Panc1 (cell line): ENCODE measurements at regions not wholly inside any gene's neighbourhood (a gene's known extent, or its start where the extent isn't known, plus 50 kb on each side); places are given as distances from the start of the nearest gene placed in this dataset.

Source experiments
- ATAC-seq: fragments of 200-7000 bp; cut with Tn5 transposase; 2 replicates; pipeline ENCODE4 v1.9.1; 2020; ENCODE audit warnings: mild to moderate bottlenecking, moderate library complexity
- BruUV-seq: library from RNA; stranded (reverse); fragments of 400-500 nt; replicated peaks from 2 replicates; lab custom pipeline; 2021; lab: Mats Ljungman, UMichigan
- CTCF ChIA-PET: fragments of 300-600 bp; sonication (Branson Sonifier 250); formaldehyde crosslinking; loops from one replicate; lab custom pipeline; 2022; ENCODE audit warnings: antibody characterized with exemption; lab: Charles Lee
- POLR2A ChIA-PET: fragments of 300-600 bp; sonication (Branson Sonifier 250); formaldehyde crosslinking; loops from one replicate; lab custom pipeline; 2022; ENCODE audit warnings: antibody characterized with exemption; lab: Charles Lee
- DNase-seq: peaks from one replicate; pipeline ENCODE4 v3.0.0-alpha.2; 2010; ENCODE audit warnings: low read depth, low spot score
- H3K27ac ChIP-seq: 2 replicates; pipeline ENCODE4 v1.5.1; 2011; ENCODE audit warnings: mild to moderate bottlenecking, low read length, inconsistent platforms
- H3K27me3 ChIP-seq: fragments of 200-500 bp; sonication (Bioruptor generic); 2 replicates; pipeline ENCODE4 v1.6.0; 2014; ENCODE audit warnings: low read length, inconsistent platforms; ENCODE audit not compliant: control insufficient read depth, insufficient read depth
- H3K36me3 ChIP-seq: fragments of 200-500 bp; sonication (Bioruptor generic); 2 replicates; pipeline ENCODE4 v1.5.1; 2014; ENCODE audit warnings: inconsistent platforms, mild to moderate bottlenecking, low read length, moderate library complexity; ENCODE audit not compliant: control insufficient read depth, insufficient read depth
- H3K4me1 ChIP-seq: 2 replicates; pipeline ENCODE4 v1.5.1; 2011; ENCODE audit warnings: inconsistent platforms, mild to moderate bottlenecking, low read length, moderate library complexity; ENCODE audit not compliant: control insufficient read depth, insufficient read depth
- H3K4me3 ChIP-seq, 2 experiments: 2 replicates each; pipeline ENCODE4 v1.5.1; 2011 to 2012; ENCODE audit warnings: low read depth in 2 of 2, low read length in 2 of 2, mild to moderate bottlenecking in 2 of 2, inconsistent platforms in 1 of 2, moderate library complexity in 1 of 2
- H3K9me3 ChIP-seq: fragments of 200-500 bp; sonication (Bioruptor generic); 2 replicates; pipeline ENCODE4 v1.5.1; 2014; ENCODE audit warnings: low read depth, mild to moderate bottlenecking, inconsistent platforms, low read length, moderate library complexity; ENCODE audit not compliant: control insufficient read depth, insufficient read depth
- POLR2AphosphoS5 ChIP-seq: IDR thresholded peaks from 2 replicates; pipeline ENCODE4 v1.6.1; 2012; ENCODE audit warnings: mild to moderate bottlenecking, low read depth, low read length, moderate library complexity
- SIN3A ChIP-seq: IDR thresholded peaks from 2 replicates; pipeline ENCODE4 v1.6.1; 2012; ENCODE audit warnings: low read depth, mild to moderate bottlenecking, low read length, moderate library complexity, borderline replicate concordance; ENCODE audit not compliant: insufficient read depth
- TCF7L2 ChIP-seq: IDR thresholded peaks from 2 replicates; pipeline ENCODE4 v1.6.1; 2011; ENCODE audit warnings: mild to moderate bottlenecking, low read depth, low read length, inconsistent platforms
- in situ Hi-C: cut with HindIII; loops from 2 replicates; pipeline ENCODE4 v1.10.0; 2016; ENCODE audit warnings: low sequenced_read_pairs, low pct_unique_long_range_greater_than_20kb
- intact Hi-C: fragments of 100-400 bp; cut with micrococcal nuclease; formaldehyde crosslinking; loops from one replicate; pipeline ENCODE4 v1.10.0; 2022; ENCODE audit not compliant: unreplicated experiment
- TF ChIP-seq, protein P1 (sequence below), 2 experiments: IDR thresholded peaks; 2 replicates each; pipeline ENCODE4 v1.6.1; 2011 to 2012; ENCODE audit warnings: low read depth in 2 of 2, control low read depth in 1 of 2, low read length in 1 of 2, mild to moderate bottlenecking in 1 of 2, moderate library complexity in 1 of 2; ENCODE audit not compliant: insufficient read depth in 1 of 2
- TF ChIP-seq, protein P2 (sequence below): fragments of 450-650 bp; IDR thresholded peaks from 2 replicates; pipeline ENCODE4 v1.5.1; 2017; ENCODE audit warnings: mild to moderate bottlenecking

DNA sequence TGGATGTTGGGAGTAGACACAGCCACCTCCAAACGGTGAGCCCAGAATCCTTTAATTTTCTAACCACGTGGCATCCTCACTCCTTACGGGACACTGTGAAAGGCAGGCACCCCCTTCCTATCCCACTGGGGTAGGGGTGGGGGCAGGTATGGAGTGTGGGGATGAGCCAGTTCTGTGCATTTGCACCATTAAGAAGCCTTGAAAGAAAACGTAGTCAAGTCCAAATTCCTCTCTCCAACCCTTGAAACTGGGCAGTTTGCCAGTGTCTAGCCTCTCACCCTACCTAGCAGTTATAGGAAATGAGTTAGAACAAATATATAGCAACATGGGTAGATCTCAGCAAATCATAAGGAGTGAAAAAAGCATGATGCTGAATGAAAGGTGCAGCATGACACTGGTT, 92.4 kb upstream of the LEP start:
- CTCF ChIA-PET = no interaction called here
- ATAC-seq = no peak
- POLR2A ChIA-PET = no interaction called here

DNA sequence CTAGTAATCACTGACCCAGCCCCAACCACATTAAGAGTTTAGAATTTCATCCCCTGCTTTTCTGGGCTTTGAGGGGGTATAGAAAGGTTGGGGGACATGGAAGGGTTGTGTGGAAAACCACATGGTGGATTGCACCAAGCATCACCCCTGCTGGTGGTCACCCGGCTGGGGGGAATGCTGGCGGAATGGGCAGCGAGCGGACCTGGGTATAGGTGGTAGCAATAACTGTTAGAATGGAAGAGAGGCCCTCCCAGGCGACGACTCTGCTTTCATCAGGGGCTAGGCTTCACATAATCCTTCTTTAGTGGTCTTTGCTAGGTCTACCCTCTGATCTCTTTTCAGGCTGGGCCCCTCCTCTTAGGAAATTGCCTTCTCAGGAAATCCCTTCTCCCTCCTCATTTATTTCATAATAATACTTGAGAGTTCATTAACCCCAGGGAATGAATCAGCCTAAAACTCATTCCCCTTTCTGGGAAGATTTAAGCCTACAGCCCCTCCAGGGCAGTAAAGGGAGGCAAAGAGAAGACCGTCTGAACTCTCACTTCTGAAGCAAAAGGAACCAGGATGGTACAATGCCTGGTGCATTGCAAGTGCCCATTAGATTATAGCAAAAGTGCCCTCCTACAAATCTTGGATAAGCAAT, 90.7 kb upstream of the LEP start:
- BruUV-seq = no TSS peak
- H3K36me3 ChIP-seq = no peaks in the 10 kb centered on the region
- H3K9me3 ChIP-seq = no peaks in the 10 kb centered on the region
- H3K27ac ChIP-seq = no peak overlapping the region
- ATAC-seq (no peak), DNase-seq (no peak)
- H3K4me1 ChIP-seq = no peaks in the 10 kb centered on the region
- POLR2A ChIA-PET = no interaction called here
- CTCF ChIA-PET = no interaction called here
- no peak overlapping the region for H3K4me3 ChIP-seq
- in situ Hi-C loops (no loop called here), intact Hi-C loops (no loop called here)
- H3K27me3 ChIP-seq = peaks cover 14% of the 10 kb centered on the region; the same call in 1 of the 2 replicates
- TF ChIP-seq, protein P1, sequence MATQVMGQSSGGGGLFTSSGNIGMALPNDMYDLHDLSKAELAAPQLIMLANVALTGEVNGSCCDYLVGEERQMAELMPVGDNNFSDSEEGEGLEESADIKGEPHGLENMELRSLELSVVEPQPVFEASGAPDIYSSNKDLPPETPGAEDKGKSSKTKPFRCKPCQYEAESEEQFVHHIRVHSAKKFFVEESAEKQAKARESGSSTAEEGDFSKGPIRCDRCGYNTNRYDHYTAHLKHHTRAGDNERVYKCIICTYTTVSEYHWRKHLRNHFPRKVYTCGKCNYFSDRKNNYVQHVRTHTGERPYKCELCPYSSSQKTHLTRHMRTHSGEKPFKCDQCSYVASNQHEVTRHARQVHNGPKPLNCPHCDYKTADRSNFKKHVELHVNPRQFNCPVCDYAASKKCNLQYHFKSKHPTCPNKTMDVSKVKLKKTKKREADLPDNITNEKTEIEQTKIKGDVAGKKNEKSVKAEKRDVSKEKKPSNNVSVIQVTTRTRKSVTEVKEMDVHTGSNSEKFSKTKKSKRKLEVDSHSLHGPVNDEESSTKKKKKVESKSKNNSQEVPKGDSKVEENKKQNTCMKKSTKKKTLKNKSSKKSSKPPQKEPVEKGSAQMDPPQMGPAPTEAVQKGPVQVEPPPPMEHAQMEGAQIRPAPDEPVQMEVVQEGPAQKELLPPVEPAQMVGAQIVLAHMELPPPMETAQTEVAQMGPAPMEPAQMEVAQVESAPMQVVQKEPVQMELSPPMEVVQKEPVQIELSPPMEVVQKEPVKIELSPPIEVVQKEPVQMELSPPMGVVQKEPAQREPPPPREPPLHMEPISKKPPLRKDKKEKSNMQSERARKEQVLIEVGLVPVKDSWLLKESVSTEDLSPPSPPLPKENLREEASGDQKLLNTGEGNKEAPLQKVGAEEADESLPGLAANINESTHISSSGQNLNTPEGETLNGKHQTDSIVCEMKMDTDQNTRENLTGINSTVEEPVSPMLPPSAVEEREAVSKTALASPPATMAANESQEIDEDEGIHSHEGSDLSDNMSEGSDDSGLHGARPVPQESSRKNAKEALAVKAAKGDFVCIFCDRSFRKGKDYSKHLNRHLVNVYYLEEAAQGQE (IDR thresholded peaks at IDR 0.05; ENCODE audit: insufficient read depth in 1 of 2, low read depth in 2 of 2, low read length in 1 of 2) = no peak
- TF ChIP-seq SIN3A = no peak
- no peak for TF ChIP-seq POLR2AphosphoS5

More for the DNA sequence above, 92.4 kb upstream of the LEP start:
- intact Hi-C loops (no loop called here), in situ Hi-C loops (no loop called here)
- Histone ChIP-seq H3K27ac (no peak overlapping the region), H3K4me3 (no peak overlapping the region), H3K4me1 (no peaks in the 10 kb centered on the region), H3K9me3 (no peaks in the 10 kb centered on the region), H3K36me3 (no peaks in the 10 kb centered on the region), H3K27me3 (peaks cover 14% of the 10 kb centered on the region; the same call in 1 of the 2 replicates)
- no peak for DNase-seq
- TF ChIP-seq TCF7L2 (no peak), SIN3A (no peak), POLR2AphosphoS5 (no peak)
- TF ChIP-seq, protein P2, sequence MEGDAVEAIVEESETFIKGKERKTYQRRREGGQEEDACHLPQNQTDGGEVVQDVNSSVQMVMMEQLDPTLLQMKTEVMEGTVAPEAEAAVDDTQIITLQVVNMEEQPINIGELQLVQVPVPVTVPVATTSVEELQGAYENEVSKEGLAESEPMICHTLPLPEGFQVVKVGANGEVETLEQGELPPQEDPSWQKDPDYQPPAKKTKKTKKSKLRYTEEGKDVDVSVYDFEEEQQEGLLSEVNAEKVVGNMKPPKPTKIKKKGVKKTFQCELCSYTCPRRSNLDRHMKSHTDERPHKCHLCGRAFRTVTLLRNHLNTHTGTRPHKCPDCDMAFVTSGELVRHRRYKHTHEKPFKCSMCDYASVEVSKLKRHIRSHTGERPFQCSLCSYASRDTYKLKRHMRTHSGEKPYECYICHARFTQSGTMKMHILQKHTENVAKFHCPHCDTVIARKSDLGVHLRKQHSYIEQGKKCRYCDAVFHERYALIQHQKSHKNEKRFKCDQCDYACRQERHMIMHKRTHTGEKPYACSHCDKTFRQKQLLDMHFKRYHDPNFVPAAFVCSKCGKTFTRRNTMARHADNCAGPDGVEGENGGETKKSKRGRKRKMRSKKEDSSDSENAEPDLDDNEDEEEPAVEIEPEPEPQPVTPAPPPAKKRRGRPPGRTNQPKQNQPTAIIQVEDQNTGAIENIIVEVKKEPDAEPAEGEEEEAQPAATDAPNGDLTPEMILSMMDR = no peak
- TF ChIP-seq, protein P1 (IDR thresholded peaks at IDR 0.05; ENCODE audit: insufficient read depth in 1 of 2, low read depth in 2 of 2, low read length in 1 of 2) = no peak
- no TSS peak for BruUV-seq
